Skeletal muscle satellite cell (primary cell): ENCODE measurements at regions not wholly inside any gene's neighbourhood (a gene's known extent, or its start where the extent isn't known, plus 50 kb on each side); places are given as distances from the start of the nearest gene placed in this dataset.
"Not testable (repeated sequence)": the region's sequence is repeated elsewhere in the genome, so short reads cannot be mapped to it uniquely, and the experiment has no call there.

Experiments
- H3K27me3 ChIP-seq: 2 replicates; pipeline ENCODE4 v1.7.0; 2013; ENCODE audit warnings: low read length; ENCODE audit not compliant: control insufficient read depth, insufficient read depth
- H3K36me3 ChIP-seq: 2 replicates; pipeline ENCODE4 v1.7.0; 2013; ENCODE audit warnings: mild to moderate bottlenecking, control low read depth, low read length; ENCODE audit not compliant: insufficient read depth
- H3K4me1 ChIP-seq: 2 replicates; pipeline ENCODE4 v1.7.0; 2013; ENCODE audit warnings: low read length; ENCODE audit not compliant: control insufficient read depth, insufficient read depth
- H3K4me2 ChIP-seq: 2 replicates; pipeline ENCODE4 v1.7.0; 2013; ENCODE audit warnings: mild to moderate bottlenecking, low read length
- H3K4me3 ChIP-seq: 2 replicates; pipeline ENCODE4 v1.7.0; 2013; ENCODE audit warnings: low read length
- H3K9ac ChIP-seq: 2 replicates; pipeline ENCODE4 v1.7.0; 2013; ENCODE audit warnings: mild to moderate bottlenecking, low read depth, low read length, moderate library complexity
- H3K9me3 ChIP-seq: replicated peaks from 2 replicates; pipeline ENCODE4 v1.7.0; 2013; ENCODE audit warnings: mild to moderate bottlenecking, control low read depth, low read length

DNA sequence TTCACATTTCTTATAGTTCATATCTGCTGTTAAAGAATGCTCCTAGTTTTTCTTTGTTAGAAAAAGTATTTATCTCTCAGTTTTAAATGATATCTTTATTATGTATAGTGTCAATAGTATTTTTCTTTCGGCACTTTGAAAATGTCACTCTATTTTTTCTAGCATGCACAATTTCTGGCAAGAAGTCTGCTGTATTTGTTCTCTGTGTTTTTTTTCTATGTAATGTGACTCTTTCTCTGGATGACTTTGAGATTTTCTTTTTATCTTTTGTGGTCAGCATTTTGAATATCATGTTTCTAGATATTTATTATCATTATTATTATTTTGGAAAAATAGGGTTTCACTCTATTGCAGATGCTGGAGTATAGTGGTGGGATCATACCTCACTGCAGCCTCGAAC lies 285.2 kb downstream of the PTGER3 start:
- Histone ChIP-seq H3K9ac (no peak overlapping the region), H3K9me3 (no peaks in the 10 kb centered on the region), H3K27me3 (no peaks in the 10 kb centered on the region), H3K4me3 (no peak overlapping the region), H3K4me1 (no peaks in the 10 kb centered on the region), H3K36me3 (no peaks in the 10 kb centered on the region), H3K4me2 (no peak overlapping the region)

DNA sequence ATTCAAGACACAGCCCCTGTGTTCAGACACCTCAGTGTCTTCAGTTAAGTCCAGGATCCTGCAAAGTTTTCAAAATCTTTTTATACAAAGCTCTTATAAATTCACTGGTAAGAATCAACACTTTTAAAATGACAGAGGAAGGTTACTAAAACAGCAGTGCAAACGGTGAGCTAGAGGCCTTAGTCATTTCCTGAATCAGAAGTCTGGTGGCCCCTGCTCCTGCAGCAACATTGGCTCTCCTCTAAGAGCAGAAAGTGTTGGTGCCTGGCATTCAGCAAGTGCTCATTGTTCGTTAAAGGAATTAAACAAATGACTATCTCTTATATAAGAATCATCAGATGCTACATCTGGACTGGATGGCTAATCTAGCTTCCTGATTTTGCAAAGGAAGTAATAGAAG lies 282.9 kb downstream of the PTGER3 start:
- Histone ChIP-seq H3K9me3 (no peaks in the 10 kb centered on the region), H3K9ac (no peak overlapping the region), H3K4me1 (no peaks in the 10 kb centered on the region), H3K4me2 (no peak overlapping the region), H3K27me3 (no peaks in the 10 kb centered on the region), H3K4me3 (no peak overlapping the region), H3K36me3 (no peaks in the 10 kb centered on the region)

DNA sequence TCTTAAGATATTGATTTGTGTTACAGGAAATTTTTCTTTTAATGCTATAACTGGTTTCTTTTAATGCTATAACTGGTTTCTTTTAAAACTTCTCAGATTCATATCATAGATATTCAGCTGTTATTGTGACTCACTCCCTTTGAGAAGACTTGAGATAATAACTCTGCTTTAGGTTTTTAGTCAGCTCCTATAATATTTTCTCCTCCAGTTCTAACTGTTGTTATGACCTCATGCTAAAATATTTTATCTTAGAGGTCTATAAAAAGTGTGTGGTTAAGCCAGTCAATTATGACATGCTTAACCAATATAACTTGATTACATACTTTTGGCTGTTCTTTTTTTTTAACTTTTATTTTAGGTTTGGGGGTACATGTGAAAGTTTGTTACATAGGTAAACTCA lies 280.2 kb downstream of the PTGER3 start:
- Histone ChIP-seq H3K9me3 (no peaks in the 10 kb centered on the region), H3K4me3 (no peak overlapping the region), H3K9ac (no peak overlapping the region), H3K4me1 (no peaks in the 10 kb centered on the region), H3K4me2 (no peak overlapping the region), H3K27me3 (no peaks in the 10 kb centered on the region), H3K36me3 (no peaks in the 10 kb centered on the region)

DNA sequence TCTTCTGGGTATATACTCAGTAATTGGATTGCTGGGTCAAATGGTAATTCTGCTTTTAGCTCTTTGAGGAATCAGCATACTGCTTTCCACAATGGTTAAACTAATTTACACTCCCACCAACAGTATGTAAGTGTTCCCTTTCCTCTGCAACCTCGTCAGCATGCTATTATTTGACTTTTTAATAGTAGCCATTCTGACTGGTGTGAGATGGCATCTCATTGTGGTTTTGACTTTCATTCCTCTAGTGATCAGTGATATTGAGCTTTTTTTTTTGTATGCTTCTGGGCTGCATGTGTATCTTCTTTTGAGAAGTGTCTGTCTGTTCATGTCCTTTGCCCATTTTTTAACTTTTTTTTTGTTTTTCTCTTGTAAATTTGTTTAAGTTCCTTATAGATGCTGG lies 279.4 kb downstream of the PTGER3 start:
- Histone ChIP-seq H3K36me3 (no peaks in the 10 kb centered on the region), H3K4me2 (no peak overlapping the region), H3K9ac (no peak overlapping the region), H3K4me3 (no peak overlapping the region), H3K9me3 (no peaks in the 10 kb centered on the region), H3K4me1 (no peaks in the 10 kb centered on the region), H3K27me3 (no peaks in the 10 kb centered on the region)

- H3K9ac ChIP-seq: no peak overlapping the region
- no peaks in the 10 kb centered on the region for H3K4me1 ChIP-seq
These were observed 269.4 kb downstream of the PTGER3 start for GRCh38 chr1:70778056-70778762.

DNA sequence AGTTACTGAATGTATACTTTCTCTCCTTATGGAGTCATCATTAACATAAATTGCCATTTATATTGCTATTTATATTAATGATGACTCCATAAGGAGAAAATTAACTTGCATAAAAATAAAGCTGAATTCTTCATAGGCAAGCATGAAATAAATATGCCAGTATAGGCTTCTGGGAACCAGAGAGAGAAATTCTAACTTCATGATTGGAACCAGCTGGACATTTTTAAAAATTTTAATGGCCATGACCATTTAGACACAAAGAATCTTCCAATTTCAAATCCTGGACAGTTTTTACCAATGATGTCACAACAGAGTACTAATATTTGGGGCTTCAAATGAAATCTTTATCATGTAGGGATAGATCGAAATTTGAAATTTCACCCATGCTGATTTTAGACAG lies 268.7 kb downstream of the PTGER3 start:
- Histone ChIP-seq H3K4me1 (no peaks in the 10 kb centered on the region), H3K4me3 (no peak overlapping the region), H3K9ac (no peak overlapping the region), H3K9me3 (no peaks in the 10 kb centered on the region), H3K27me3 (no peaks in the 10 kb centered on the region), H3K36me3 (no peaks in the 10 kb centered on the region), H3K4me2 (no peak overlapping the region)

More at GRCh38 chr1:70778056-70778762, 269.4 kb downstream of the PTGER3 start:
- Histone ChIP-seq H3K36me3 (no peaks in the 10 kb centered on the region), H3K27me3 (no peaks in the 10 kb centered on the region), H3K4me3 (no peak overlapping the region), H3K9me3 (no peaks in the 10 kb centered on the region), H3K4me2 (no peak overlapping the region)

GRCh38 chr1:70779571-70779970 lies 268.0 kb downstream of the PTGER3 start:
- Histone ChIP-seq H3K4me3 (no peak overlapping the region), H3K4me2 (no peak overlapping the region), H3K9ac (no peak overlapping the region), H3K36me3 (no peaks in the 10 kb centered on the region), H3K27me3 (no peaks in the 10 kb centered on the region), H3K4me1 (no peaks in the 10 kb centered on the region), H3K9me3 (no peaks in the 10 kb centered on the region)

DNA sequence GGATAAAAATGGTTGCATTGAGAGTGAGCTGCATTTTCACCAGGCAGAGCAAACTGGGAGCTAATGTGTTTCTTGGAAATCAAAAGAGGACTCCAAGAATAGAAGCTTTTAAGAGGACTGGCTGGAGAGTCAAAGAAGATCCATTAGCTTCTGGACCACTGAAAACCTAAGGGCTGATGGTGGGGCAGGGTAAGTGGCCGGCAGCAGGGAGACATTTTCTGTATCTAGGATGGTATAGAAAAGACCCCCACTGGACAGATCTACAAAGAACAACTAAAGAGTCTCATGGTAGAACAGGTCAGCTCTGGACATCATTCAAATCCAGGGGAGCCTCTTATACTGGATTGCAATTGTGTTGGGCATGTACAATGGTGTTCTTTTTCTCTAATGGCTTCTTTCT lies 262.3 kb downstream of the PTGER3 start:
- H3K4me2 ChIP-seq: no peak overlapping the region
- H3K9ac ChIP-seq: no peak overlapping the region
- no peaks in the 10 kb centered on the region for H3K27me3 ChIP-seq
- H3K9me3 ChIP-seq: no peaks in the 10 kb centered on the region
- no peak overlapping the region for H3K4me3 ChIP-seq
- no peaks in the 10 kb centered on the region for H3K4me1 ChIP-seq
- no peaks in the 10 kb centered on the region for H3K36me3 ChIP-seq

DNA sequence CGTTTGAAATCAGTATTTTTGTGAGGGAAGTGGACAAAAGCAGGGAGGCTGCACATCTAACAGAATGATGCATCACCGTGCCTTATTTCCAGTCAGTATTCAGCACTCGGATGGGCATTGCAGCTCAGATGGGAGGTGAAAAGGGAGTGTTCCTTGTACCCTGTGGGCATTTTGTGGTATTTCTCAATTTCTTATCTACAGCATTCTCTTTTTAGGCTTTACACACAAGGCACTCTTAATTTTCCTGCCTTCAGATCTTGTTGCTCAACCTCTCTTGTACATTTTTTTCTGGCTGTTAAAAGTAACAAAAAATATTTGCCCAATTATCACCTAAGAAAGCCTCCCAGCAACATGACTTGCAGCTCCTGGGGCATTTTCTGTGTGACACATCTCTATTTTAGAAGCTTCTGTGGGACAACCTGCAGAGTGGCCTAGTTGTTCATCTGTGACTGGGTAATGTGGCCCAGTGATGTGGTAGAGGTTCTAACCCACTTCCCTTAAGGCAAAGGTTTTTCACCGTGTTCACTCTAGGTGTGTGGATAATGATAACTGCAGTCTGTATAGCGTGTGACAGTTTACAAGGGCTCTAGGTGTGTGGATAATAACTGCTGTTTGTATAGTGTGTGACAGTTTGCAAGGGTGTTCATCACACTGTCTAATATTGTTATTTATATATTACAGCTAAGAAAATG lies 257.2 kb downstream of the PTGER3 start:
- no peak overlapping the region for H3K4me3 ChIP-seq
- H3K4me1 ChIP-seq: no peaks in the 10 kb centered on the region
- H3K9me3 ChIP-seq: no peaks in the 10 kb centered on the region
- no peak overlapping the region for H3K4me2 ChIP-seq
- H3K9ac ChIP-seq: no peak overlapping the region
- no peaks in the 10 kb centered on the region for H3K27me3 ChIP-seq
- no peaks in the 10 kb centered on the region for H3K36me3 ChIP-seq

DNA sequence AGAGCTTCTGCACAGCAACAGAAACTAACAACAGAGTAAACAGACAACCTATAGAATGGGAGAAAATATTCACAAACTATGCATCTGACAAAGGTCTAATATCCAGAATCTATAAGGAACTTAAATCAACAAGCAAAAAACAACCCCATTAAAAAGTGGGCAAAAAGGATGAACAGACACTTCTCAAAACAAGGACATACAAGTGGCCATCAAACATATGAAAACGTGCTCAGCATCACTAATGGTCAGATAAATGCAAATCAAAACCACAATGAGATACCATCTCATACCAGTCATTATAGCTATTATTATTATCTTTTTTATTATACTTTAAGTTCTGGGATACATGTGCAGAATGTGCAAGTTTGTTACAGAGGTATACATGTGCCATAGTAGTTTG lies 252.6 kb downstream of the PTGER3 start:
- H3K4me2 ChIP-seq, H3K27me3 ChIP-seq, H3K9ac ChIP-seq, H3K36me3 ChIP-seq, H3K4me1 ChIP-seq, H3K9me3 ChIP-seq, H3K4me3 ChIP-seq: not testable (repeated sequence)

GRCh38 chr1:70796298-70796697 lies 251.3 kb downstream of the PTGER3 start:
- not testable (repeated sequence) for H3K4me3 ChIP-seq, H3K9me3 ChIP-seq, H3K4me2 ChIP-seq, H3K36me3 ChIP-seq, H3K9ac ChIP-seq, H3K27me3 ChIP-seq, H3K4me1 ChIP-seq

- not testable (repeated sequence) for H3K4me2 ChIP-seq, H3K36me3 ChIP-seq, H3K4me1 ChIP-seq, H3K4me3 ChIP-seq, H3K9me3 ChIP-seq, H3K27me3 ChIP-seq, H3K9ac ChIP-seq
These were observed 245.0 kb downstream of the PTGER3 start for GRCh38 chr1:70802625-70803024.
